M059J (cell line): ENCODE measurements at regions not wholly inside any gene's neighbourhood (a gene's known extent, or its start where the extent isn't known, plus 50 kb on each side); places are given as distances from the start of the nearest gene placed in this dataset.

Source experiments
- DNase-seq: peaks from one replicate; pipeline ENCODE4 v3.0.0-alpha.2; 2012; ENCODE audit warnings: low read depth

GRCh38 chr1:56074007-56074651, 505.2 kb downstream of the PLPP3 start:
- peak; percentile 82 for DNase-seq

- DNase-seq = no peak
Measured at GRCh38 chr1:56073614-56074006, 505.8 kb downstream of the PLPP3 start.

- peak; percentile 22 for DNase-seq
Measured at GRCh38 chr1:56073206-56073605, 506.2 kb downstream of the PLPP3 start.

DNA sequence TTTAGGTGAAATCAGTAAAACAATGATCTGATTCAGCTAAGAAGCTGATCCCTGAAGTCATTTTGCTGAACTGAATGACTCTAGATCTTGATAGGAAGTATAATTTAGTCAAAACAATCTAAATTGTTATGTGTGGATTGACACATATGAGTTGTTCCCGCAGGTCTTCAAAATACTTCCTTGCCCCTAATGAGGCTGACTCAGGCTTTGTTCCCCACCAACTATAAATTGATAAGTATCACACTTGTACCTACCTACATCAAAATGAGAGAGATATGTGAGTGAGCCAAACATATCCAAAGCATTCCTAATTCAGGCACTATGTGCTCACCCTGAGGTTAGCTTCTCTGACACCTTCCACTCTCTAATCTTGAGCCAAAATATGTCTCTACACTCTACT, 507.1 kb downstream of the PLPP3 start:
- DNase-seq = no peak

- DNase-seq = no peak
Measured at GRCh38 chr1:56071351-56071750, 508.0 kb downstream of the PLPP3 start.

GRCh38 chr1:56070601-56071000, 508.8 kb downstream of the PLPP3 start:
- no peak for DNase-seq

GRCh38 chr1:56069824-56070223, 509.5 kb downstream of the PLPP3 start:
- no peak for DNase-seq

- DNase-seq = peak; percentile 76
Measured at GRCh38 chr1:56068908-56069307, 510.5 kb downstream of the PLPP3 start.

GRCh38 chr1:56068210-56068609, 511.2 kb downstream of the PLPP3 start:
- peak; percentile 72 for DNase-seq

GRCh38 chr1:56065729-56066128, 513.6 kb downstream of the PLPP3 start:
- peak; percentile 64 for DNase-seq

DNA sequence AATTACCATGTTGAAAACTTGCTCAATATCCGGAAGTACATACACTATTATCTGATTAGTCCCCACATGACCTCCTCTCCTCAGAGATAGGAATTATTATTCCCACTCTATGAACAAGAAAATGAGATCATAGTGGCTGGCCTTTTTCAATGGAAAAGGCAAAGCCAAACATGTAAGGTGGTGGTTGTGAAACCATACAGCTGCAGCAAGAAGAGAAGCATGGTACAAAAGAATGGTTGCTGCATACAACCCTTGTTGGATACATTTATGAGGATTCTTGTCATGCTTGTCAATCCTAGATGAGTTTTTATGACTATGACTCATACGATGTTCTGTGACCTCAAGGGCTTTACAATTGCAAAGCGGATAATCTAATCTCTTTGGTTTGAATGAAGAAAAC, 514.7 kb downstream of the PLPP3 start:
- peak; percentile 86 for DNase-seq

DNA sequence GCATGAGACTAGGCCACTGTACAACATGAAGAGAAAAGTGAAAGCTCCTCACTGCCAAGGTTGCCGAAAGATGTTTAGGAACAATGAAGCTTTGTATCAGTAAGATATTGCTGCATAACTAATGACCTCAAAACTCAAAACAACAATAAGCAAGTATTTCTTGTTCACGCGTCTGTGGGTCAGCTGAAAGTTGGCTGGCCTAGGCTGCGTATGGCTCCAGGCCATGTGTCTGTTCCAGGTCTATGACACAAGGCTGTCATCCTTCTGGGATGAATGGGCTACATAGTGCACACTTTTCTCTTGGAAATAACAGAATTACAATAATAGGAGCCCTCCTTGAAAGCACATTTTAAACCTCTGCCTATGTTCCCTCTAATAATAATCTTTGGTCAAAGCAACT, 515.9 kb downstream of the PLPP3 start:
- no peak for DNase-seq

DNA sequence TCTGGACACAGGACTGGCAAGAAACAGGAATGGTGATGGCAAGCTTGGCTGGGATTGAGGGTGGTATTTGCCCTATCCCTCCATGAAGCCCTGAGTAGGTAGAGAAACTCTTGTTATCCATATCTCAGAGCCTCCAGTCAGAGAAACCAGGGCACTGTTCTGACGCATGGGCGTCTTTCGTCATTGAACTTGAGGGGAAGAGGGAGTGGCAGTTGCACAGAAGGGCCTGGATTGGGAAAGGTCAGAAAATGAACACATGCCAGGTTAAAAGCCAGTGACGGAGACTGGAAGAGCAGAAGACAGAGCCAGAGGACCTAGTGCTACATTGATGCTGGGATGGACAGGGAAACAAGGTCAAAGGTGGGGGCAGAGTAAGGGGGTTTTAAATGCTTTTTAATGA, 516.7 kb downstream of the PLPP3 start:
- DNase-seq = no peak

DNA sequence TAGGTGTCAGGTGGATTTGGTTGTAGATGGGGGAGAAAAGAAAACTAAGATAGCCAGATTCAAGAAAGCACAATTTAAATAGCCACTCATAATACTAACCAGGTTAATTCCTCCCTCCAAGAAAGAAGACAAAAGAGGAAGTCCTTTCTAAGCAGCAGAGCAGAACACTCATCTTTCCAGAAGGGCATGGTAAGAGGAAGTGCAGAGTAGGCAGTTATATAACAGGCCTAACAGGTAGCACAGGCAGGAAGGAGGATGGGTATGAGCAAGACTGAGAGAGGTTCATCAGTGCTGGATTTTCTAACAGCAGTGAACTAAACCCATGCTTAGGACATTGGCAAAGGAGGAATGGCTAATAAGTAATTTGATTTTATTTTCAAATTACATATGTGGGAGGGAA, 517.5 kb downstream of the PLPP3 start:
- DNase-seq = no peak

GRCh38 chr1:56060906-56061305, 518.5 kb downstream of the PLPP3 start:
- DNase-seq = peak; percentile 37

DNA sequence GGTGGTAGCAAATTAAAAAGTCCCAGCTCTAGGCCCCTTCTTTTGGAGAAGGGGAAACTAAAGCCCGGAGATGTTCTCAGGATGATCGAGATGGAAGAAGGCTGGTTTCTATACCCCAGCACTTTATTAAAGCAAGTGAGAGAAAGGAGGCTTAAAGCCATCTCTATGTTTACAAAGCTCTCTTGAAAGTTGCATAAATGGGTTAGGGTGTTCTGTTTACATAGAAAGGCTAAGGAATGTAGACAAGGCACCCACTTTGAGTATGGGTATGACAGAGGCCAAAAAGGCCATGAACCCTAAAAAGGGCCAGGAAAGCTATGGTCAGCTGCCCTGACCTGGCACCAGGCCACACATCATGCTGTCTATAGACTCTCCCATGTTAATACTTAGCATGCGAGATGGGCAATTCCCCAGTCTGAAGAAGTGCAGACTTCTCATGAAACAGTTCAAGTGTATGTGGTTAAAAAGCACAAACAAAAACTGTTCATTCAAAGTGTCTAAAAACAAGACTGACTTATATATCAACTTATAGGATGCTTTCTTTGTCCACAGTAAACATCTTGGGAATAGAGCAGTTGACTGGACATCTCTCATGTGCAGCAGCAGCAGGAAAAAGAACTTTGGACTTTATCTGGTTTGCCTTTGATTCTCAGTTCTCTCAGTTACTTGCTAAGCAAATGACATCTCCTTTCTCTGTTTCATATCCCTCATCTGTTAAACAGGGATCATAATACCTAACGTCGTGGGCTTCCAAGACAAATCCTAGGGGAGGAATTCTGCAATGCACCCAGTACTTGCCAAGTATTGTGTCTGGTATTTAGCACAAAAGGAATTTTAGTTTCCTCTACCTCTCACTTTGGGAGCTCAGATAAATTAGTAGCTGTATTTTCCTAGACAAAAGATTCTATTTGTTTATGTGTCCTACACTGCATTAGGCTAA, 521.6 kb downstream of the PLPP3 start:
- no peak for DNase-seq

DNA sequence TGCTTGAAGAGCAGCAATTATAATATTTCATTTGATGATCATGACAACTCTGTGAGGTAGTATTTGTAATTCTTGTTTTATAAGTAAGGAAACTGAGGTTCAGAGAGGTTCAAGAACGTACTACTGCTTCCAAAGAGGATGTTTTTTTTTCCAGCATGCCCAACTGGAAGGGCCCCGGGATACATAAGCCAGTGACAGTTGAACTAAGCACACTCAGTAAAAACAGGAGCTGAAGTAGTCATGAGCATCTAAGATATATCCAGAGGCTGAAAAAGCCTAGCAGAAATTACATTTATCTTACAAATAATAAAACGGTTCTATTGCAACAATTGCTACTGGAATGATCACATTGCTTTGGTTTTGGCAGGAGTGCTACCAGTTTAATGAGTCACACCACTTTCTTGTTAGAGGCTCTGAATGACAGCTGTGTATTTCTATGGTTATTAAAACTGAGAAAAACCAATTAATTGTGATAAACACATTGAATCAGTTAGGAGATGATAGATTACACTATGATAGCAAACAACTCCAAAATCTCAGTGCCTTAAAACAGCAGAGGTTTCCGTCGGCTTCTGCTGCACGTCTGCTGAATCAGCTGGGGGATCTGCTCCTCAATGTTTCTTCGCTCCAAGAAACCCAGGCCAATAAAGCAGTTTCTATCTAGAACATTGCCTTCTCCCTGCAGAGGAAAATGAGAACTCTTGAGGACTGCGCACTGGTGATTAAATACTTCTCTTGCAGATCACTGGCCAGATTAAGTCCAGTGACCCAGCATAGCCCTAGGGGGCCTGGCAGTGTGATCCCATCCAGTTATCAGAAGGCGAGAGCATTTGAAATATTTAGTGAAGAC, 522.7 kb downstream of the PLPP3 start:
- peak; percentile 58 for DNase-seq

DNA sequence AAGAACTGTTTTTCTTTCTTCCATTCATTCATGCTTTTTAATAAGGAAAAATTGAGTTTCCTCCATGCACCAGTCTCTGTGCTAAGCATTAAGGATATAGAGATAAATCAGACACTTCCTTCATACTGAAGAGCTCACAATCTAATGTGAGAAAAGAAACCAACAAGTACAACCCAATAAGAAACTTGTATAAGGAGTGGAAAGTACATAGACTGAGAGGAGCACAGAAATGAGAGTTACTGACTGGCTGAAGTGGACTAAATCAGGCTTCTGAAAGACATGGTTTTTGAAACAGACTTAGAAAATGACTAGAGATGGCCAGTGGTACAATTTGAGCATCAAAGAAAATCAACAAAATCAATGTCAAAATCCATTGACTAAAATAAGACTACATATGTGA, 524.4 kb downstream of the PLPP3 start:
- no peak for DNase-seq

DNA sequence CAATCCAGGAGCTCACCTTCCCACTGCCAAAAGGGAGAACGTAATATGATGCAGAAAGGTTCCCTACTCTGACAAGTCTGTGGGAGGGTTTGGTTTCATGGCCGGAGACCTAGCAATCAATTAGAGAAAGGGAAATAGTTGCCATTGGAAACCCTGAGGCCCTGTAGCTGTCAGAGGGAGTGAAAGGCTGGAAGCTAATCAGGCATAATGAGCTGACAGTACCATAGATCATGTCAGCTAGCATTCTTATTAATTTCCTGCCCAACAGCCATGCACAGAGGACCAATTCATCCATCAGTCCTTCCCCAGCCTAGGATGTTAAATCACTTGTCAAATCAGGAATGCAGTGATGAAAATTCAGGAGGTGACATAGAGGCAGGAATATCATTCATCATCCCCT, 527.3 kb downstream of the PLPP3 start:
- no peak for DNase-seq

- no peak for DNase-seq
Measured at GRCh38 chr1:56050911-56051310, 528.5 kb downstream of the PLPP3 start.

DNA sequence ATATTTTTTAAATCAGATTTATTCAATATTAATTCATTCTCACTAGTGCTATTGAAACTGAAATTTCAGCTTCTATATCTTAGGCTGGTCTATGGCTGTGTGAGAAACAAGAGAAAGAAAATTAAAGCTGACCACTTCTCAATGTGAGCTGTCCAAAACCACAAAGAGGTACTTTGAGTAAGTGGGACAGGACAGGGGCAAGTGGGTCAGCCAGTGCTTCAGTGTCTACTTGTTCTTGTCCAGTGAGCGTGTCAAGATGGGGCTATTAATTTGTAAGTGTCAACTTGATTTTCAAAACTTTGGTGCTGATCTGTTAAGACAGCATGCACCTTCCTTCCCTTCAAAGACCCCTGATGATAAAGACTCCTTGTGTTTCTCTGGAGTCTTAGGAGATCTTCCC, 533.9 kb downstream of the PLPP3 start:
- DNase-seq = no peak

DNA sequence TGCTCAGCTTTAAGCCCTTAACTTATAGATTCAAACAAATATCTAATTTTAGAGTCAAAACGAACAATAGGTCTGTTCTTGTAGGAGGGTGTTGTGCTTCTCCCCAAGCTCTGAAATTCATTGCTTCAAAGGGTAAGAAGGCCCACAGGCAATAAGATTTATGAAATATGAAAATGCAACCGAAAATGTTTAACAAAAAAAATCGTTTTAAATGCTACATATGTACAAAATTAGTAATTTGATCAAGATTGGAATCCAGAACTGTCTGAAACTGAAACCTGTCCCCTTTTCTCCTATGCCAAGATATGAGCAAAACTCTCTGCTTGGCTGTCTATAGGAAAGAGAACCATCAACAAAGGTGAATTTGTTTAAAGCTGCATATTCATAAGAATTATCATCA, 534.3 kb downstream of the PLPP3 start:
- no peak for DNase-seq
